H1 (cell line): ENCODE measurements at regions not wholly inside any gene's neighbourhood (a gene's known extent, or its start where the extent isn't known, plus 50 kb on each side); places are given as distances from the start of the nearest gene placed in this dataset.

Experiments
- CTCF ChIA-PET: fragments of 300-600 bp; sonication (Branson Sonifier 250); formaldehyde crosslinking; loops from one replicate; lab custom pipeline; 2021; ENCODE audit not compliant: partially characterized antibody; lab: Charles Lee
- POLR2A ChIA-PET: fragments of 300-600 bp; sonication (Branson Sonifier 250); formaldehyde crosslinking; loops from one replicate; lab custom pipeline; 2021; ENCODE audit warnings: inconsistent platforms; ENCODE audit not compliant: partially characterized antibody; lab: Charles Lee
- DNase-seq, 2 experiments: peaks; one replicate each; pipeline versions ENCODE4 v3.0.0 to v3.0.0-alpha.2; 2010 to 2022; ENCODE audit warnings: low spot score in 2 of 2, low read depth in 1 of 2, mixed read lengths in 1 of 2
- FAIRE-seq: peaks from 2 replicates; lab custom pipeline; 2011; peaks lifted over from hg19 to GRCh38; lab: Jason Lieb, UNC
- H2AFZ ChIP-seq: 2 replicates; pipeline ENCODE4 v1.8.1; 2012; ENCODE audit warnings: low read length, inconsistent platforms
- H2AK5ac ChIP-seq: 2 replicates; pipeline ENCODE4 v1.6.1; 2013; ENCODE audit warnings: low read depth, low read length
- H2BK120ac ChIP-seq: replicated peaks from 2 replicates; pipeline ENCODE3; 2013; ENCODE audit warnings: low read depth, low read length, inconsistent platforms
- H2BK12ac ChIP-seq: 2 replicates; pipeline ENCODE4 v1.6.1; 2013; ENCODE audit warnings: low read depth, low read length
- H2BK15ac ChIP-seq: 2 replicates; pipeline ENCODE4 v1.6.1; 2013; ENCODE audit warnings: low read length
- H2BK20ac ChIP-seq: 2 replicates; pipeline ENCODE4 v1.6.1; 2013; ENCODE audit warnings: low read length
- H2BK5ac ChIP-seq: 2 replicates; pipeline ENCODE4 v1.6.1; 2013; ENCODE audit warnings: low read depth, low read length
- H3K14ac ChIP-seq: 2 replicates; pipeline ENCODE4 v1.6.1; 2013; ENCODE audit warnings: inconsistent platforms; ENCODE audit not compliant: insufficient read length
- H3K18ac ChIP-seq: 2 replicates; pipeline ENCODE4 v1.6.1; 2013; ENCODE audit warnings: low read length; ENCODE audit errors: extremely low read depth
- H3K23ac ChIP-seq: 2 replicates; pipeline ENCODE4 v1.6.1; 2013; ENCODE audit warnings: inconsistent platforms; ENCODE audit not compliant: insufficient read length
- H3K23me2 ChIP-seq: 2 replicates; pipeline ENCODE4 v1.6.1; 2013; ENCODE audit warnings: low read depth, low read length
- H3K27ac ChIP-seq: 2 replicates; pipeline ENCODE4 v1.6.1; 2011; ENCODE audit warnings: low read depth, low read length, inconsistent platforms
- H3K27me3 ChIP-seq, 4 experiments: replicated peaks in 1 of 4; 1 replicate in 1 of 4; 2 replicates in 3 of 4; pipeline versions ENCODE4 v1.6.1 to v1.8.1; 2011 to 2013; ENCODE audit warnings: low read length in 3 of 4, mild to moderate bottlenecking in 3 of 4, inconsistent platforms in 2 of 4, mixed read lengths in 2 of 4, moderate library complexity in 1 of 4; ENCODE audit not compliant: control insufficient read depth in 3 of 4, insufficient read depth in 3 of 4; ENCODE audit errors: extremely low read depth in 1 of 4
- H3K36me3 ChIP-seq, 4 experiments: 2 replicates each; pipeline versions ENCODE4 v1.6.1 to v1.8.1; 2011 to 2013; ENCODE audit warnings: mild to moderate bottlenecking in 4 of 4, low read length in 3 of 4, moderate library complexity in 2 of 4, control low read depth in 1 of 4, inconsistent platforms in 1 of 4; ENCODE audit not compliant: insufficient read depth in 4 of 4, control insufficient read depth in 2 of 4
- H3K4ac ChIP-seq: replicated peaks from 2 replicates; pipeline ENCODE3; 2013; ENCODE audit warnings: low read length, low read depth, mixed read lengths, inconsistent platforms; ENCODE audit not compliant: insufficient read length
- H3K4me1 ChIP-seq, 4 experiments: replicated peaks in 1 of 4; 1 replicate in 1 of 4; 2 replicates in 3 of 4; pipeline versions ENCODE4 v1.6.1 to v1.8.1; 2011 to 2013; ENCODE audit warnings: low read length in 3 of 4, inconsistent platforms in 2 of 4, mixed read lengths in 1 of 4; ENCODE audit not compliant: insufficient read depth in 4 of 4, control insufficient read depth in 3 of 4
- H3K4me2 ChIP-seq, 2 experiments: 2 replicates each; pipeline versions ENCODE4 v1.6.1 to v1.8.1; 2011 to 2013; ENCODE audit warnings: low read depth in 2 of 2, low read length in 2 of 2, control low read depth in 1 of 2, inconsistent platforms in 1 of 2, mild to moderate bottlenecking in 1 of 2; ENCODE audit not compliant: insufficient read depth in 1 of 2
- H3K4me3 ChIP-seq, 4 experiments: fragments of 200-600, 300-600 bp in 1 of 4; sonication (generic), shearing (Covaris generic), sonication (Bioruptor Twin) in 1 of 4; 2 replicates each; pipeline versions ENCODE4 v1.5.1 to v1.8.1; 2011 to 2016; ENCODE audit warnings: low read length in 4 of 4, low read depth in 3 of 4, control low read depth in 2 of 4, inconsistent platforms in 2 of 4, mild to moderate bottlenecking in 2 of 4, mixed read lengths in 1 of 4, moderate library complexity in 1 of 4; ENCODE audit not compliant: insufficient read depth in 2 of 4; ENCODE audit errors: extremely low read depth in 1 of 4
- H3K56ac ChIP-seq: replicated peaks from 2 replicates; pipeline ENCODE3; 2013; ENCODE audit warnings: low read depth, mild to moderate bottlenecking, mixed read lengths, low read length, inconsistent platforms; ENCODE audit not compliant: insufficient read length
- H3K79me1 ChIP-seq: 2 replicates; pipeline ENCODE4 v1.6.1; 2013; ENCODE audit warnings: low read depth, low read length, control low read depth
- H3K79me2 ChIP-seq, 2 experiments: 2 replicates each; pipeline versions ENCODE4 v1.6.1 to v1.8.1; 2012 to 2013; ENCODE audit warnings: low read length in 2 of 2, mild to moderate bottlenecking in 2 of 2, inconsistent platforms in 1 of 2; ENCODE audit not compliant: insufficient read depth in 2 of 2, control insufficient read depth in 1 of 2
- H3K9ac ChIP-seq, 4 experiments: replicated peaks in 1 of 4; 1 replicate in 1 of 4; 2 replicates in 3 of 4; pipeline versions ENCODE4 v1.6.1 to v1.8.1; 2011 to 2013; ENCODE audit warnings: low read depth in 3 of 4, low read length in 3 of 4, control low read depth in 2 of 4, mild to moderate bottlenecking in 2 of 4, moderate library complexity in 2 of 4, inconsistent platforms in 1 of 4; ENCODE audit errors: extremely low read depth in 1 of 4
- H3K9me3 ChIP-seq, 2 experiments: 2 replicates each; pipeline versions ENCODE4 v1.6.1 to v1.8.1; 2012 to 2013; ENCODE audit warnings: mild to moderate bottlenecking in 2 of 2, moderate library complexity in 2 of 2, control low read depth in 1 of 2, inconsistent platforms in 1 of 2, low read depth in 1 of 2, low read length in 1 of 2, mixed read lengths in 1 of 2; ENCODE audit not compliant: insufficient read depth in 2 of 2
- H4K20me1 ChIP-seq, 2 experiments: replicated peaks in 1 of 2; 2 replicates each; pipeline versions ENCODE3 to v1.8.1; 2011 to 2013; ENCODE audit warnings: inconsistent platforms in 2 of 2, low read length in 2 of 2, mild to moderate bottlenecking in 1 of 2; ENCODE audit not compliant: insufficient read depth in 2 of 2, control insufficient read depth in 1 of 2
- H4K5ac ChIP-seq: 2 replicates; pipeline ENCODE4 v1.6.1; 2013; ENCODE audit warnings: low read length, low read depth, mixed read lengths, inconsistent platforms; ENCODE audit not compliant: insufficient read length
- H4K8ac ChIP-seq: 2 replicates; pipeline ENCODE4 v1.8.0; 2013; ENCODE audit warnings: mild to moderate bottlenecking, moderate library complexity, low read length, inconsistent platforms; ENCODE audit not compliant: insufficient read depth; ENCODE audit errors: extremely low read depth
- H4K91ac ChIP-seq: replicated peaks from 2 replicates; pipeline ENCODE3; 2013; ENCODE audit warnings: low read length, mixed read lengths, inconsistent platforms; ENCODE audit not compliant: insufficient read length
- POLR2AphosphoS5 ChIP-seq: IDR thresholded peaks from 2 replicates; pipeline ENCODE4 v1.6.1; 2011; ENCODE audit warnings: low read depth, low read length
- WGBS, 2 experiments: shearing (Covaris generic) in 1 of 2; methylation state at CpG; one replicate each; pipeline versions ENCODE4 v1.1.6 to v1.1.7; 2013 to 2015; ENCODE audit warnings: low lambda C conversion rate in 2 of 2, mixed read lengths in 2 of 2, inconsistent platforms in 1 of 2, low coverage in 1 of 2, missing lambda C conversion rate in 1 of 2; ENCODE audit not compliant: insufficient replicate concordance in 2 of 2, insufficient coverage in 1 of 2, insufficient read length in 1 of 2; ENCODE audit errors: extremely low coverage in 1 of 2, missing lambda C conversion rate in 1 of 2; 5-methylcytosine and 5-hydroxymethylcytosine counted together

- DNase-seq (no peak), FAIRE-seq (no peak)
- Histone ChIP-seq H3K79me2 (no peaks in the 10 kb centered on the region), H3K23me2 (no peaks in the 10 kb centered on the region), H3K9me3 (no peaks in the 10 kb centered on the region), H4K8ac (no peak overlapping the region), H3K4me2 (no peak overlapping the region), H3K4me1 (0 out of 7 replicates have a peak, but pooled peaks cover 0 to 3% (median 0%) of the 10 kb centered on the region in 4 experiments), H2AK5ac (no peak overlapping the region), H2BK15ac (no peak overlapping the region), H4K91ac (no peak overlapping the region), H2BK12ac (no peak overlapping the region), H4K5ac (no peak overlapping the region), H3K14ac (no peak overlapping the region), H3K4ac (no peak overlapping the region), H2BK5ac (no peak overlapping the region), H2BK20ac (no peak overlapping the region), H3K23ac (no peak overlapping the region), H4K20me1 (no peaks in the 10 kb centered on the region), H3K27ac (no peak overlapping the region), H3K18ac (no peak overlapping the region), H3K9ac (no peak overlapping the region), H3K56ac (no peak overlapping the region), H3K27me3 (no peaks in the 10 kb centered on the region), H3K36me3 (no peaks in the 10 kb centered on the region), H3K79me1 (no peaks in the 10 kb centered on the region), H2BK120ac (no peak overlapping the region), H2AFZ (no peak overlapping the region), H3K4me3 (no peak overlapping the region)
- WGBS, 2 experiments, result 88% methylated on average over 3 of the region's 3 CpGs; no CpG with 5 or more reads in 1 of the 2 experiments
- CTCF ChIA-PET, result interaction anchor here (1.3 kb wide), 1 partner anchor 10 kb away, joined by 3 read pairs; no protein-coding TSS in a partner anchor
- POLR2A ChIA-PET, result no interaction called here
- TF ChIP-seq POLR2AphosphoS5, result no peak
Observed at GRCh38 chr1:199736646-199737045, 290.9 kb upstream of the NR5A2 start.
